OCI-M2 (cell line): ENCODE measurements at regions not wholly inside any gene's neighbourhood (a gene's known extent, or its start where the extent isn't known, plus 50 kb on each side); places are given as distances from the start of the nearest gene placed in this dataset.

Source experiments
- DNase-seq: peaks from one replicate; lab custom pipeline; 2025; ENCODE audit not compliant: unreplicated experiment; lab: John Stamatoyannopoulos, UW

- no peak for DNase-seq
Observed at GRCh38 chr3:135310317-135310716, 515.3 kb downstream of the EPHB1 start.

- no peak for DNase-seq
Observed at GRCh38 chr3:135311699-135312098, 516.6 kb downstream of the EPHB1 start.

- DNase-seq = no peak
Observed at GRCh38 chr3:135314237-135314636, 519.2 kb downstream of the EPHB1 start.

GRCh38 chr3:135324301-135324700, 529.2 kb downstream of the EPHB1 start:
- DNase-seq = no peak

- no peak for DNase-seq
Observed at GRCh38 chr3:135325096-135325495, 530.0 kb downstream of the EPHB1 start.

GRCh38 chr3:135325726-135326235, 530.7 kb downstream of the EPHB1 start:
- DNase-seq = no peak

- DNase-seq = no peak
Observed at GRCh38 chr3:135326851-135327250, 531.8 kb downstream of the EPHB1 start.

GRCh38 chr3:135328036-135328435, 533.0 kb downstream of the EPHB1 start:
- DNase-seq = no peak

GRCh38 chr3:135329479-135329878, 534.4 kb downstream of the EPHB1 start:
- DNase-seq = no peak

- DNase-seq = no peak
Observed at GRCh38 chr3:135337192-135337591, 542.1 kb downstream of the EPHB1 start.

GRCh38 chr3:135348690-135349089, 553.6 kb downstream of the EPHB1 start:
- DNase-seq = no peak

GRCh38 chr3:135349254-135349948, 554.3 kb downstream of the EPHB1 start:
- DNase-seq = no peak

- no peak for DNase-seq
Observed at GRCh38 chr3:135352213-135352612, 557.2 kb downstream of the EPHB1 start.

GRCh38 chr3:135362889-135363288, 567.8 kb downstream of the EPHB1 start:
- DNase-seq = no peak

- no peak for DNase-seq
Observed at GRCh38 chr3:135364676-135365075, 569.6 kb downstream of the EPHB1 start.

GRCh38 chr3:135366816-135367215, 571.8 kb downstream of the EPHB1 start:
- no peak for DNase-seq

- DNase-seq = no peak
Observed at GRCh38 chr3:135368316-135368715, 573.3 kb downstream of the EPHB1 start.

- no peak for DNase-seq
Observed at GRCh38 chr3:135368781-135369180, 573.7 kb downstream of the EPHB1 start.

GRCh38 chr3:135374571-135374970, 579.5 kb downstream of the EPHB1 start:
- DNase-seq = no peak

GRCh38 chr3:135382188-135382587, 583.3 kb upstream of the PPP2R3A start:
- DNase-seq = no peak

- no peak for DNase-seq
Observed at GRCh38 chr3:135382621-135383020, 582.9 kb upstream of the PPP2R3A start.

GRCh38 chr3:135383301-135383700, 582.2 kb upstream of the PPP2R3A start:
- no peak for DNase-seq

GRCh38 chr3:135392151-135392550, 573.4 kb upstream of the PPP2R3A start:
- no peak for DNase-seq
